HT-29 (cell line): ENCODE measurements at regions not wholly inside any gene's neighbourhood (a gene's known extent, or its start where the extent isn't known, plus 50 kb on each side); places are given as distances from the start of the nearest gene placed in this dataset.
A peak's percentile ranks its signal among the peaks of the same experiment; 100 is the strongest.
"Not testable (repeated sequence)": the region's sequence is repeated elsewhere in the genome, so short reads cannot be mapped to it uniquely, and the experiment has no call there.

Experiments used
- DNase-seq: peaks from one replicate; pipeline ENCODE4 v3.0.0-alpha.2; 2015; ENCODE audit warnings: low spot score

DNA sequence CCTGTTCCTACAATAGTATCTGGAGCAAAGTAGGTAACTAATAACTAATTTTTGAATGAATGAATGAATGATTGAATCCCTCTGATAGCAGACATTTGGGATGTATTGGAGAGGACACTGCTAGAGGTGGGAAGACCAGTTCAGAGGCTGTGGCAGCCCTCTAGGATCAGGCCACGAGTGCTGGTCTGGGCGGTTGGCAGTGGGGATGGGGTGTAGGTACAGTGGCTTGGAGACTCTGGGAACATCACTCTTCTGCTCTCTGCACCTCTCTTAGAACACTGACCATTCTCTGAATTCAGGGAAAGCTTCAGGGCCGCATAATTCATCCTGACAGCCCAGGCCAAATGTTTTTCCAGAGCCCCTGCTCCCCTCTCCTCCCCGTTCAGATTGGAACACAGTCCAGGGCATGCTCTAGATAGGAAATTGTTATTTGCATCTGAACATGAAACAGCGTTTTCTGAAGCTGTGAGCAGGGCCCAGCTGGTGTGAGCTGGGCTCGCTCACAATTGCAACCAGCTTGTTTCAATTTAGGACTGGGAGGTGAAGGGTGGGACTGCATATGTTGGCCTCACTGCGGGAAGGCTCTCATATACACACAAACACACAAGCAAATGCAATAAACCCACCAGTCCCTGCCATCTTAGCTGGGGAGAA is 253.1 kb upstream of the USP24 start:
- no peak for DNase-seq

DNA sequence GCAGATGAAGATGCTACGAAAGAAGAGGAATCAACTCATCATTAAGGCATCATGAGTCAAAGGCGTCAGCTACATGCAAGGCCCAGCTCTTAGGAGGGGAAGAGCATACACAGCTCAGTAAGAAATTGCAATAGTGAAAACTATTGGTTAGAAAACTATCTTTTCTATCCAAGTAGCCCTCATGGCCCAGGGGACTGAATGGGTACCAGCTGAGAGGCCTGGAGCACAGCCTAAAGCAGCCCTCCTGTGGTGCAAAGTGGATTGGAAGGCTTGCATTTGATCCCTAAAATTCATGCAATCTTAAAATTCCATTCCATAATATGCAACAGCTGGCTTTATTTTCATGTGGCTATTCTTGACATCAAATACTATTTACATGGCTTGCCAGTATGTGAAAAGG is 251.8 kb upstream of the USP24 start:
- no peak for DNase-seq

DNA sequence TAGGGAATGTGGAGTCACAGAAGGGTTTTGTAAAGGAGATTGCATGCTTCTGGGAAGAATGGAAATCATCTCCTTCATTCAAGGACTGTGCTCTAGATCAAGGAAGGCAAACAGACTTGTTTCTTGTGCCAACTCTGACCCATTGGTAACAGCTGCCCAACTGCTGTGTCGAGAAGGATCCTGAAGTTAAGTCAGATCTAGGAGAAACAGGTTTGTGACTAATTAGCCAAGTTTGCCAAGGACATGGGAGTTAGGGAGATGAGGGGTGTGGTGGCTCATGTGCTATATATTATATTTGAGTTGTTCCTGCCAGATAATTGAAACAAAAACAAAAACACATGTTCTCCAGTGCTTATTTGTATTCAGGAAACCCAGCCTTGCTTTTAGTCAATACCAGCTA is 251.2 kb upstream of the USP24 start:
- DNase-seq: no peak

DNA sequence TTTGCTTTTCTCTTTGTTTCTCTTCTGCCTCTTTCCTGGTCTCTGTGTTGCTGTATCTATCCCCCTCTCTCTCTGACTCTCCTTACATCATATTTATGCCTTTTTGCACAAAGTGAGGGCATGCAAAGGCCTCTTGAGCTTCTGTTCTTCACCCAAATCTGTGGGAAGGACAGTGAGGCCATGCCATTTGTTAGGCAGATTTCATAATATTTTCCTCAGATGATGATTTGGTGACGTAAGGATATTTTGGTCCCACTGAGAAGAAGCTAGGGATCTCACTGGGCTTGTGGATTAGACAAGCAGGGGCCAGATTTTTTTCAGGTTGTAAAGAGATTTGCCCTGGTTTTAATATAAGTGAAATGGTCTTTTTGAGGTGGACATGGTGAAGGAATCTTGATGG is 249.4 kb upstream of the USP24 start:
- no peak for DNase-seq

DNA sequence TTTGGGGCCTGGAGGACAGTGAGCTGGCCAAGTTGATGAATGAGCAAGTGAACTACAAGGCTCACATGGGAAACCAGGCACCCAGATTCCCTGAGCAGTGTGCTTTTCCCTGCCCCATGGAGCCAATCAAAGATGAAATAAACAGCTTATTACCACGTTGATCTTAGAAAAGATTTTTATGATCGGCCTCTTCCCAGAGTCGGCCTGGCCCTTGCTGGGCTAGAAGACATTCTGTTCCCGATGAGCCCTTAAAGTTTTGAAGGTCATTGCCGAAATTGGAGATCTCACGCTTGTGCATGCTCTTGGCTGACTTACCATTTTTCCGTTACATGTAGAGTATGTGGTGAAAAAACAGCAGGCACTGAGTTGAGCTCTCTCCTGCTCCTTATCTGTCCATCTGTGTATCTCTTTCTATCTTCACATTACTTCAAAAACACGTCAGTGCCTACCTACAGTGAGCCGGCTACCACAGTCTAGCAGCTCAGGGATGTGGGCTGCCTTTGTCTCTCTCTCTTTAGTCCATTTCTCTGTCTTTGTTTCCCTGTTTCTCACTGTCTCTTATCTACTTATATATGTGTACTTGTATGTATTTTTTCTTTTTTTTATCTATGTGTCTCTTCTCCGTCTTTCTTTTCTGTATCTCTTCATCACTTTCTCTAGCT is 248.8 kb upstream of the USP24 start:
- no peak for DNase-seq

DNA sequence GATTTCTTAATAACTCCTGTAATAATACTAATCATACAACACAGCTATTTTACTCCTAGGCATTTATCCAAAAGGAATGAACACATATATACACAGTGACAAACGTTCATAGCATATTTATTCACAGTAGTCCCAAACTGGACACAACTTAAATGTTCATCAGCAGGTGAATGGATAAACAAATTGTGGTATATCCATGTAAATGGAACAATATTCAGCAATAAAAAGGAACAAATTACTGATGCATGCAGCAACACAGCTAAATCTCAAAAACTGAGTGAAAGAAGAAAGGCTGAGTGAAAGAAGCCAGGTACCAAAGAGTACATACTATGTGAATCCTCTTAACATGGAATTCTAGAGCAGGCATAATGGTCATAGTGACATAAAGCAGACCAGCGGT is 242.7 kb upstream of the USP24 start:
- DNase-seq: no peak

DNA sequence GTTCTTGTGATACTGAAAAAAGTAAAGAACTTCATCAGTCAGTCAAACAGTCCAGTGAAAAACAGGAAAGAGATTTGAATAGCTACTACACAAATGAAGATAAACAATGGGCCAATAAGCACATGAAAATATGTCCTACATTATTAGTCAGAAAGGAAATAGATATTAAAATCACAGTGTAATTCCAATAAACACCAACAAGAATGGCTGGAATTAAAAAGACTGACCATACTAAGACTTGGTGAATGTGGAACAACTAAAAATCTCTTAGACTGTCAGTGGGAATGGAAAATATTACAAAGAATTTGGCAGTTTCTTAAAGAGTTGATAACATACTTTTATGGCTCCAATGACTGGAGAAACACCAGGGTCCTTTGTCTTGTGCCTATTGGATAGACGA is 241.8 kb upstream of the USP24 start:
- DNase-seq: no peak

DNA sequence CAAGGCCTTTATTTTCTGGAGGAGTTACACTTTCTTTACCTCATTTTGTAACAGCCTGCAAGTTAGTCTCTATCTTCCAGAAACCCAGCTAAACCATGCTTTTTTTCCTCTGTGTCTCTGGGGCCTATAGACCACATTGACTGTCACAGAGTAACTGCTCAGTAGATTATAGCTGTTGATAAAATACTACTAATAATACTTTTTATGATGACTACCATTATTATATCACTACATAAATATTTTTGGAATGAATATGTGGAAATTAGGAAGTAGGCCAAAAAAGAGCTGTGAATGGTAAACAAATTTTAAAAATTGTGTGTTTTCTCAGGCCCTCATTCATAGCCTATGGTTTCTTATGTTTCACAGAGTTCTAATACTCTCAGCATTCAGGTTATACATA is 233.1 kb upstream of the USP24 start:
- DNase-seq: no peak

DNA sequence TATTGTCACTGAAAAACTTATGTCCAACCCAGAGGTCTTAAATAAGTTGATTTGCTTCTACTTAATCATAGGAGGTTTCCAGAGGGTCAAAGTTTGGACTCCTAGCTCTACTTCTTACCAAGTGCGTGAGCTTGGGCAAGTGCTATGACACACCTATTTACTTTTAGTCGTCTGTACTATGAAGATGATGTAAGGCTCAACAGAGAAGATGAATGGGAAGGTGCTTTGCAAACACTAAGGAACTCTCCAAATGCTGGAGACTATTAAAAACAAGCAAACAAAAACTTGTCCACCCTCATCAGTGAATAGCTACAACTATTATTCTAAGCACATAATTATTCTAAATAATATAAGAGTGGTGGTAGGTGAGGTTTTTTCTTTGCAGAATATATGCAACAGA is 232.3 kb upstream of the USP24 start:
- peak; percentile 7 for DNase-seq

DNA sequence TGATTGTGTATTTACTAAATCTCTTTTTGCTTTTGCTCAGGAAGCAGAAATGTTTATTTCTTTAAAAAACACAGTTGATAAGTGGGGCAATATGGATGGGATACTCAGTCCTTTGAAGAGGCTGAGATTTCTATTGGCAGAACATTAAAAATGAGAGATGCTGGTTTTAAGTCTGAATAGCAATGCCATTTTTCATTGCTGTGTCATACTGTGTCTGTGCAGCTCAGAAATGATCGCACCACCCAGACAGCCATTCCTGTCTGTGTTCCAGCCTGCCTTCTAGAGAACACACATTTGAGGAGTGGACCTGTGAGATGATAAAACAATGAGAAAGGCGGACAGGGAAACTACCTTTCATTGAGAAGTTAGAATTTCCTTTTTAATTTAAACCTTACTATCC is 231.2 kb upstream of the USP24 start:
- no peak for DNase-seq

DNA sequence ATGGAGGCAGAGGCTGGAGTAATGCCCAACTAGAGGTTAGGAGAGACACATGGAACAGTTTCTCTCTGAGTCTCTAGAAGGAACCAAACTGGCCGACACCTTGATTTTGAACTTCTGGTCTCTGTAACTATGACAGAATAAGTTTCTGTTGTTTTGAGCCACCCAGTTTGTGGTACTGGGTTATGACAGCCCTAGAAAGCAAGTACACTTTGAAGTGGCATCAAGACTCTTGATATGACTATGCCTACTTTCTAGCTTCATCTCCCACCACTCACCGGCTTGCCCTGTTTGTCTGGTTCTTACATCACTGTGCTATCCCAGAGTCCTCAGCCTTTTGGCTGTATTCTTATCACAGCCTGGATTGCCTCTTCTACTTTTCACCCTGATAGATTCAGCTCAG is 230.3 kb upstream of the USP24 start:
- DNase-seq: no peak

DNA sequence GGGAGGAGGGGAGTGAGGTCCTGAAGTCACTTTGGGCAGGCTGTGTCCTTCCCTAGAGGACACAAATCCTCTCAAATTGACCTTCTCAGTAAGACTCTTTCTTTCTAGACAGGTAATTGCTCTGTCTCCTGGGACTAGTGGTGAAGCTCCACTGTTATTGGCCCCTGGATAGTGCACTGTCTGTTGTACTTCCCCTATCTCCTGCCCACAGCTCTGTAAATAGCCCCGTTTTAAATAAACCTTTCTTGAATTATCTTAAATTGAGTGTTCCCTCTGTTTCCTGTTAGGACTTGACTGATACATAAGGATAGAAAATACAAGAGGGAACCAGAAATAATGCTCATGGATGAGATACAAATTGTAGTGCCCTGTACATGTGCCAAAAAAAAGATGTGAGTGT is 229.5 kb upstream of the USP24 start:
- no peak for DNase-seq

DNA sequence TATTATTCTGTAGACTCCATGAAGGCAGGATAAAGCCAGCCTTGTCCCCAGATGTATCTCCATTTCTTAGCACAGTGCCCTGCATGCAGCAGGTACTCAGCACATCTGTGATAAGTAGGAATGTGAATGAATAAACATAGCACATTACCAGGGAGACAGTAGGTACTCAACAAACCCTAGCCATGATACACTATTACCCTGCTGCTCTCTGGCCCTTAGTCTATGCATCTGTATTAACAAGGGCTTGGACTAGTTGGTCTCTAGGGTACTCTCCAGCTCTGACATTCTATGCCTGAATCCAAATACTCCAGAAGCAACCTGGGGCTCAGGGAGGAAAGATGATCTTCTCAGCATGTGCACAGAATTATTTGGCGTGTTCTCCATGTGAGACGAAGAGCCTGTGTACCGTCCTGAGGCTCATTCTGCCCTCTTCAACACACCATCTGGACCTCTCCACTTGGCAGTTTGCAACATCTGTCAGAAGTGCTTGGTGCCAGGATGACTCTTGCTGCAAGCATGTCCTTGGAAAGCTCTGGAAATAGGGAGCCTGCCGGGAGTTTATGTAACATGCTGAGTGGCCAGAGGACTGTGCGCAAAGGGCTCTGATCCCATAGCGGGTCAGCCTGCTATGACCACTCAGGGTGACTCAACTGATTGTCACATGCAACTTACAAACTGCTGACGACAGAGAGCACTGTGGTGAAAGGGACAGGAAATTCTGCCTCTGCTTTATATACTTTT is 228.2 kb upstream of the USP24 start:
- DNase-seq: no peak

DNA sequence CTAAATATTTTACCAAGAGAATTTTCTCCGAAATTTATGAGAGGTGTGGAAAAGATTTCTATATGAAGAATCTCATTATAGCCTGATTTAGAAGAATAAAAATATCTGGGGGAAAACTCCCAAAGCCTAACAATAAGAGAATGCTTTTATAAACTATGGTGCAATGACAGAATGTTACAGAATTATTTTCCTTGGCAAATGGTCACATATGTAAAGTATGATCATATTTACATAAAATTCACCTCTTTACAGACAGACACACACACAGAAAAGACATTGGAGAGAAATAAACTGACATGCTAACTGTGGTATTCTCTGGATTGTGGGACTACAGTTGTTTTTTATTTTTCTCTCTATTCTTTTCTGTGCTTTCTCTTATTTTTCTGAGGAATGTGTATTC is 226.3 kb upstream of the USP24 start:
- no peak for DNase-seq

DNA sequence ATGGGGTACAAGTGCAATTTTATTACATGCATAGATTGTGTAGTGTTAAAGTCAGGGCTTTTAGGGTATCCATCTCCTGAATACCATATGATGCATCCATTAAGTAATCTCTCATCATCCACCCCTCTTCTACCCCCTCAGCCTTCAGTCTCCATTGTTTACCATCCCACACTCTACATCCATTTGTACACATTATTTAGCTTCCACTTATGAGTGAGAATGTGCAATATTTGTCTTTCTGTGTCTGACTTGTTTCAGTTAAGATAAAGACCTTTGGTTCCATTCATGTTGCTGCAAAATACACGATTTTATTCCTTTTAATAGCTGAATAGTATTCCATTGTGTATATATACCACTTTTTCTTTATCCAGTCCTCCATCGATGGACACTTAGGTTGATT is 222.5 kb upstream of the USP24 start:
- DNase-seq: no peak

DNA sequence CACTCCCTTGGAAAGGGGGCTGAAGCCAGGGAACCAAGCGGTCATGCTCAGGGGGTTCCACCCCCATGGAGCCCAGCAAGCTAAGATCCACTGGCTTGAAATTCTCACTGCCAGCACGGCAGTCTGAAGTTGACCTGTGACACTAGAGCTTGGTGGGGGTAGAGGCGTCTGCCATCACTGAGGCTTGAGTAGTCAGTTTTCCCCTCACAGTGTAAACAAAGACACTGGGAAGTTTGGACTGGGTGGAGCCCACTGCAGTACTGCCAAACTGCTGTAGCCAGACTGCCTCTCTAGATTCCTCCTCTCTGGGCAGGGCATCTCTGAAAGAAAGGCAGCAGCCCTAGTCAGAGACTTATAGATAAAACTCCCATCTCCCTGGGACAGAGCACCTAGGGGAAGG is 215.6 kb upstream of the USP24 start:
- peak; percentile 58 for DNase-seq

DNA sequence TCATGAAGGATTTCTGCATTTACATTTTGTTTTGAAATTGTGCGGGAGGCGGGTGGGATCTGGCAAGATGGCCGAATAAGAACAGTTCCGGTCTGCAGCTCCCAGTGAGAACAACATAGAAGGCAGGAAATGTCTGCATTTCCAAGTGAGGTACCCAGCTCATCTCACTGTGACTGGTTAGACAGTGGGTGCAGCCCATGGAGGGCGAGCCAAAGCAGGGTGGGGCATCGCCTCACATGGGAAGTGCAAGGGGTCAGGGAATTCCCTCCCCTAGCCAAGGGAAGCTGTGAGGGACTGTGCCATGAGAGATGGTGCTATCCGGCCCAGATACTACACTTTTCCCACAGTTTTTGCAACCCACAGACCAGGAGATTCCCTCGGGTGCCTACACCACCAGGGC is 215.0 kb upstream of the USP24 start:
- DNase-seq: not testable (repeated sequence)

DNA sequence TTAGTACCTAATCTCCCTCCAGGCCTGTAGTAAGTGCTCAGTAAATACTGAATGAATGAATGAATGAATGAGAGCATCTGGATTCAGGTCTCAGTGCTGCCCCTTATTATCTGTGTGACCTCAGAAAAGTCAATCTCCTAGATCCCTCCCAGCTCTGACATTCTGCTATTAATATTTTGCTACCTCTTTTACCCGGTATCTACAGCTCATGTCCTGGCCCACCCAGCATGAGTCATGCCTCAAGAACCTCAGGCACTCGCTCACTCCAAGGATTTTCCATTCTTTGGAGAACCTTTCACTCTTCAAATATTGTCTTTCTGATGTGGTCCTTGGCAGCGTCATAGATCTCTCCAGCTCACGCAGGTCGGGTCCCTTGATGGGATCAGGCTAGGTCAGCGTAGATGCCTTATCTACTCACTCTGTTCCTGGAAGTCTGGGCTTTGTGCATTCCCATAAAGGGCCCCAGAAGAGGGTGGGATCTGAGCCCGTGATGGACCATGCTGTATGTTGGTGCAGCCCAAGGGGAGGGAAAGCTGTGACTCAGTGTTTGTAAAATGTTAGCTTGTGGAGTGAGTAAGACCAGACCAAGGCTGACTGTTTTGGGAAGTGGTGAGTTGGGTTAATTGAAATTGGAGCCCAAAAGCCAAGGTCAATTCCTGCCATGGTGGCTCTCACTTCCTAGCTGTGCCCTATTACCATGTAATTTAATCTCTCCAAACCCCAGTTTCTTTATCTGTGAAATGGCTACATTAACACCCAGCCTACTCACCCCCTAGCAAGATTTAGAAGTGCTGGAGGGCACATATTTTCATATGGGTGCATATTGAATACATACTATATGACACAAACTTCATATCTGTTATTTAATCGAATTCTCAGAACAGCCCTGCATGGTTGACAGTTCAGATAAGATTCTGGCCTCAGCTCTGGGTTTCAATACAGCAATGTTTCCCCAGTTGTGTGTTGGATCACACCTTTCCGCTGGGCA is 214.1 kb upstream of the USP24 start:
- DNase-seq: peak; percentile 91

DNA sequence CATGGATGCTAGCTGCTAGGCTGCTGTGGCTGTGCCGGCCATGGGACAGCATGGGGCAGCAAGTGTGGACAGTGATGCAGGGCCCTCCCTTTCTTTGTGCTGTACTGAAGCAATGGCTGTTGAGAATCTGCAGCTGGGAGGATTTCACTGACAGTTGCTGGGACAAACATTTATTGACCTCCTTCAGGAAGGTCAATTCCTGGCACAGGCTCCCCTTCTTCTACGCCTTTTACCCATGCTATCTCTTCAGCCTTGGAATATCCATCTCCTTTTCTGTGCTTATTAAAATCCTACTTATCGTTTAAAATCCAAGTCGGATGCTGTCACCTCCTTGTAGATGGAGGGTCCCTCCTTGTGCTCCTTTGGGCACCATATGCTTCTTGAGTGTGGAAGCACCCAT is 213.1 kb upstream of the USP24 start:
- DNase-seq: no peak

DNA sequence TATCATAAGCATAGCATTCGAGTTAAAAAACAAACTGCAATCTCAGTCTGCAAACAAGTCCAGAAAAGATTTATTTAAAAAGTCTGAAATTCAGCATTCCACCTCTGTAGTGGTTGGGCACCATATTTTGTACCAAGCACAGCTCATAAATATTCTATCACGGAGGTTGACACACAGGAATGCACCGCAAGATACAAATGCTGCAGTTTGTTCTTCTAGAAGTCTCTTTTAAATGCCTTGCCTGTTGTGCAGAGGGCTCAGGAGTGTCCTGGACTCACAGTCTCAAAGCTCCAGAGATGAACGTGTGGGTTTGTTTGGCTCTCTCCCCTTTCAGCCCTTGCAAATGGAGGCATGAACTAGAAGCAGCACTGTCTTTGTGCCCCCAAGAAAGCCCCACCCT is 212.4 kb upstream of the USP24 start:
- no peak for DNase-seq

DNA sequence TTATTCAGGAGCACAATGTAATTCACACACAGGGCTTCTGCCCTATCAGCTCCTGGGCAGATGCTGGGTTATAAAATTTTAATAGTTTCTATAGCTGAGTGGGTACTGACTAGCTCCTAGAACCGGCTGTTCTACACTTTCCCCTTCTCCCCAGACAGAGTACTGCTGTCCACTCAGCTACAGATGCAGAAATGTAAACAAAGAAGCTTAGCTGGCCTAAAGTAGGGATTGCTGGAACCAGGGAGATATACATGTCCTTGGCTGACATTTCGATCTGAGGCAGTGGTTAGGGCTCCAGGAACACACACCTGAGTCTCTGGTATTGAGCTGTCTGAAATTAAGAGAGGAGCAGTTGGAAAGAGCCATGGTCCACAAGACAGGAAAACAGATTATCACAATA is 211.5 kb upstream of the USP24 start:
- no peak for DNase-seq

DNA sequence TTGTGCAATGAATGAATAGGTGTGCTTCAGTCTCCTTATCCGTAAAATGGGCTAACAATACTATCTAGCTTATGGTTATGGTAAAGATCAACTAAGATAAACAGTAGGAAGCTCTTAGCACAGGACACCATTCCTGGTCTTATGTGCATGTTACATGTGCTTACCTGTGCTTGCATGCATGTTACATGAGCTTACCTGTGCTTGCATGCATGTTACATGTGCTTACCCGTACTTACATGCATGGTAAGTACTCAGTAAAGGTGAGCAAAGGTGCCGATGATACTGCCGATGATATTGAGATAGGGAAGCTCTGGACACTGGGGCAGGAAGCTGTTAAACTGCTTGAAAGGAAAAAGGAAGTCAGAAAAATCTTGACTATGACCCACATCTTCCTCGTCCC is 211.0 kb upstream of the USP24 start:
- DNase-seq: no peak
